Right lobe of liver (tissue), 4 donors: ENCODE measurements at regions not wholly inside any gene's neighbourhood (a gene's known extent, or its start where the extent isn't known, plus 50 kb on each side); places are given as distances from the start of the nearest gene placed in this dataset.

Experiments used
- POLR2A ChIP-seq: fragments of 450-650 bp; IDR thresholded peaks from one replicate; pipeline ENCODE4 v1.6.1; 2017; ENCODE audit warnings: antibody characterized with exemption, mild to moderate bottlenecking
- TF ChIP-seq, protein P1 (sequence below), 4 donors: fragments of 200-600 bp in 3 of 4; fragments of 450-650 bp in 1 of 4; IDR thresholded peaks; one replicate each; pipeline versions ENCODE4 v1.5.1 to v1.8.0; 2016 to 2022; ENCODE audit warnings: antibody characterized with exemption in 4 of 4, mild to moderate bottlenecking in 2 of 4
- donor health status: DM: no; HTN: no; CAD: no.
- donor health status: DM: no; HTN: no; CAD: no.
- donor health status: DM: no; HTN: yes; CAD: no.

DNA sequence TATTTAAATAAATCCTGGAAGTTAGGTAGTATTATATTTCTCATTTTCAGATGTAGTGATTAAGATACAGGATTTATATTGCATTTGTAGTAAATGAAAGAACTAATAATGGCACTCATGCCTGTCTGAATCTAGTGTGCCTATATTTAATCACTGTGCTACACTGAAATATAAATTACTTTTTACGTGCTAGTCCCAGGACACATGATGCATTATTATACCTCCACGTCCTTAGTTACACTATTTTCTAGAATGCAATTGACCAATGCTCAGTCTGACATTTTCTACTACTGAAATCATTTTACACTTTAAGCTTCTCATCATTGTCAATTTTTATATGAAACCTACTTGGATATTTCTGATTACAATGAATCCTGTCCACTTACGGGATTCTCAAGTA is 80.9 kb upstream of the TMEFF2 start:
- TF ChIP-seq, protein P1, sequence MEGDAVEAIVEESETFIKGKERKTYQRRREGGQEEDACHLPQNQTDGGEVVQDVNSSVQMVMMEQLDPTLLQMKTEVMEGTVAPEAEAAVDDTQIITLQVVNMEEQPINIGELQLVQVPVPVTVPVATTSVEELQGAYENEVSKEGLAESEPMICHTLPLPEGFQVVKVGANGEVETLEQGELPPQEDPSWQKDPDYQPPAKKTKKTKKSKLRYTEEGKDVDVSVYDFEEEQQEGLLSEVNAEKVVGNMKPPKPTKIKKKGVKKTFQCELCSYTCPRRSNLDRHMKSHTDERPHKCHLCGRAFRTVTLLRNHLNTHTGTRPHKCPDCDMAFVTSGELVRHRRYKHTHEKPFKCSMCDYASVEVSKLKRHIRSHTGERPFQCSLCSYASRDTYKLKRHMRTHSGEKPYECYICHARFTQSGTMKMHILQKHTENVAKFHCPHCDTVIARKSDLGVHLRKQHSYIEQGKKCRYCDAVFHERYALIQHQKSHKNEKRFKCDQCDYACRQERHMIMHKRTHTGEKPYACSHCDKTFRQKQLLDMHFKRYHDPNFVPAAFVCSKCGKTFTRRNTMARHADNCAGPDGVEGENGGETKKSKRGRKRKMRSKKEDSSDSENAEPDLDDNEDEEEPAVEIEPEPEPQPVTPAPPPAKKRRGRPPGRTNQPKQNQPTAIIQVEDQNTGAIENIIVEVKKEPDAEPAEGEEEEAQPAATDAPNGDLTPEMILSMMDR (IDR thresholded peaks at IDR 0.05) = no peak
- no peak for TF ChIP-seq POLR2A
